ENCODE measurements at regions not wholly inside any gene's neighbourhood (a gene's known extent, or its start where the extent isn't known, plus 50 kb on each side); places are given as distances from the start of the nearest gene placed in this dataset.

DNA sequence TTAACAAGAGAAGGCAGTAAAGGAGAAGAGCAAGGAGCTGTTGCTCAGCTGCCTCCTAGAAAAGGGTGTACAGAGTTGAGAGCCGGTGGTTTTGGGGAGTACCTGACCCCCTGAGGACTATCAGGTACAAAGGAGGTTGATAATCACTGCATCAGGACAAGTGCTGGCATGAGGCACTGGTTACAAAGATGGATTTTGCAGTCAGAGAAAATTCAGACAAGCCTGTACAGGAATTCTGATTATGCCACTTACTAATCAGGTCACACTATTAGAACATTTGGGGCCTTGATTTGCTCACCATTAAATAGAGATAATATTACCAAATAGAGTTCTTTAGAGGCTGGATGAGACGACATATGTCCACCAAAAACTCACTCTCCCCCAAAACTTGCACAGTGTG lies 450.9 kb upstream of the TMPO start:
- H3K79me2 ChIP-seq (ENCODE audit: insufficient read depth, low read length): no peaks in the 10 kb centered on the region
- H3K9ac ChIP-seq (ENCODE audit: low read length): no peak overlapping the region
- no peaks in the 10 kb centered on the region for H3F3A ChIP-seq (ENCODE audit: insufficient read depth)
- no peak overlapping the region for H3K4me2 ChIP-seq (ENCODE audit: low read depth, low read length, poor library complexity, severe bottlenecking)
- H3K27me3 ChIP-seq (ENCODE audit: low read length): no peaks in the 10 kb centered on the region
- no peaks in the 10 kb centered on the region for H4K20me1 ChIP-seq (ENCODE audit: low read depth, low read length)
- no peaks in the 10 kb centered on the region for H3K9me3 ChIP-seq (ENCODE audit: insufficient read depth, low read length)
- H3K9me2 ChIP-seq (replicated peaks; ENCODE audit: insufficient read depth, low read length): no peaks in the 10 kb centered on the region
- no peaks in the 10 kb centered on the region for H3K36me3 ChIP-seq (ENCODE audit: low read length)
- H3K27ac ChIP-seq (ENCODE audit: low read depth, low read length): no peak overlapping the region
- no peak overlapping the region for H2AFZ ChIP-seq (ENCODE audit: low read depth, low read length, severe bottlenecking)
- H3K4me3 ChIP-seq (ENCODE audit: insufficient read depth, low read length, poor library complexity, severe bottlenecking): no peak overlapping the region
- no peak for TF ChIP-seq EZH2phosphoT487 (conservative IDR thresholded peaks at IDR 0.05; ENCODE audit: low read length)

DNA sequence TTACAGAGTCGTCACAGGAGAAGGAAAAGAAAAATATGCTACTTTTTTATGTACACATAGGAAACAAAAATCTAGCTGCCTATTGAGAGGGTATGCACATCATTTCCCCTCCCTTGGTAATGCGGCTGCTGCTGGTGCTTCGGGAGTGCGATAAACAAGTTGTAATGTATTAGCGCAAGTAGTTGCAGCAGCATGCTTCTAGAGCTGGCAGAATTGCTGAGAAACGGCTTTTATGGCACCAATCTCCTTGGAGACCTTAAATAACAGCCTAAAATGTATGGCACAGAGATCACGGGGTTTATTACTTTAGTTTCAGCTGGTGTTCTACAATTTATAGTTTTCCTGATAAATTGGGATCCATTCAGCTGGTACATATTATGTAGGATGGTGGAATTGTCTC lies 447.6 kb upstream of the TMPO start:
- no peaks in the 10 kb centered on the region for H3K9me3 ChIP-seq (ENCODE audit: insufficient read depth, low read length)
- H3K4me2 ChIP-seq (ENCODE audit: low read depth, low read length, poor library complexity, severe bottlenecking): no peak overlapping the region
- no peak overlapping the region for H2AFZ ChIP-seq (ENCODE audit: low read depth, low read length, severe bottlenecking)
- no peak overlapping the region for H3K4me3 ChIP-seq (ENCODE audit: insufficient read depth, low read length, poor library complexity, severe bottlenecking)
- TF ChIP-seq, protein P1, sequence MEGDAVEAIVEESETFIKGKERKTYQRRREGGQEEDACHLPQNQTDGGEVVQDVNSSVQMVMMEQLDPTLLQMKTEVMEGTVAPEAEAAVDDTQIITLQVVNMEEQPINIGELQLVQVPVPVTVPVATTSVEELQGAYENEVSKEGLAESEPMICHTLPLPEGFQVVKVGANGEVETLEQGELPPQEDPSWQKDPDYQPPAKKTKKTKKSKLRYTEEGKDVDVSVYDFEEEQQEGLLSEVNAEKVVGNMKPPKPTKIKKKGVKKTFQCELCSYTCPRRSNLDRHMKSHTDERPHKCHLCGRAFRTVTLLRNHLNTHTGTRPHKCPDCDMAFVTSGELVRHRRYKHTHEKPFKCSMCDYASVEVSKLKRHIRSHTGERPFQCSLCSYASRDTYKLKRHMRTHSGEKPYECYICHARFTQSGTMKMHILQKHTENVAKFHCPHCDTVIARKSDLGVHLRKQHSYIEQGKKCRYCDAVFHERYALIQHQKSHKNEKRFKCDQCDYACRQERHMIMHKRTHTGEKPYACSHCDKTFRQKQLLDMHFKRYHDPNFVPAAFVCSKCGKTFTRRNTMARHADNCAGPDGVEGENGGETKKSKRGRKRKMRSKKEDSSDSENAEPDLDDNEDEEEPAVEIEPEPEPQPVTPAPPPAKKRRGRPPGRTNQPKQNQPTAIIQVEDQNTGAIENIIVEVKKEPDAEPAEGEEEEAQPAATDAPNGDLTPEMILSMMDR (IDR thresholded peaks at IDR 0.05; ENCODE audit: insufficient read depth, low read length, poor library complexity, severe bottlenecking): no peak
- TF ChIP-seq EZH2phosphoT487 (conservative IDR thresholded peaks at IDR 0.05; ENCODE audit: low read length): no peak
- H3K79me2 ChIP-seq (ENCODE audit: insufficient read depth, low read length): no peaks in the 10 kb centered on the region
- H4K20me1 ChIP-seq (ENCODE audit: low read depth, low read length): no peaks in the 10 kb centered on the region
- no peak overlapping the region for H3K9ac ChIP-seq (ENCODE audit: low read length)
- H3K27me3 ChIP-seq (ENCODE audit: low read length): no peaks in the 10 kb centered on the region
- H3F3A ChIP-seq (ENCODE audit: insufficient read depth): no peaks in the 10 kb centered on the region
- no peaks in the 10 kb centered on the region for H3K9me2 ChIP-seq (replicated peaks; ENCODE audit: insufficient read depth, low read length)
- no peak overlapping the region for H3K27ac ChIP-seq (ENCODE audit: low read depth, low read length)
- H3K36me3 ChIP-seq (ENCODE audit: low read length): no peaks in the 10 kb centered on the region

DNA sequence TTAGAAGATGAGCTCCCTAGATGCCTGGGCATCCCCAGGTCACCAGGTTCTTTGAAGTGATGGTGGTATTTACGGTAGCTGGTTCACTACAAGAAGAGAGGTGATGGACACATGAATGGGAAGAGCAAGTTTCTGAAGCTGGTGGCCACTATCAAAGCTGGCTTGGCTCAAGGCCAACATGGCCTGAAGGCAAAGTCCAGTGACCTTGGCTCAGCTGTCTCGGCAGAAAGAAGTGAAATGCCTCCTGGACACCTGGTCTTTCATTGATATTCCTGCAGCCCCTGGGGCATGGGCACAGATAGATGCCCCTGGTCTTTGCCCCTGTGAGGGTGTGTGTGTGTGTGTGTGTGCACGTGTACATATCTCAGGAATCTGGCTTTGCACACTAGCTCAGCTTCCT lies 441.8 kb upstream of the TMPO start:
- Histone ChIP-seq H3K36me3 (ENCODE audit: low read length) (no peaks in the 10 kb centered on the region), H3K27me3 (ENCODE audit: low read length) (no peaks in the 10 kb centered on the region), H3F3A (ENCODE audit: insufficient read depth) (no peaks in the 10 kb centered on the region), H3K4me3 (ENCODE audit: insufficient read depth, low read length, poor library complexity, severe bottlenecking) (no peak overlapping the region), H3K27ac (ENCODE audit: low read depth, low read length) (no peak overlapping the region), H3K9me2 (replicated peaks; ENCODE audit: insufficient read depth, low read length) (no peaks in the 10 kb centered on the region), H4K20me1 (ENCODE audit: low read depth, low read length) (no peaks in the 10 kb centered on the region), H3K9me3 (ENCODE audit: insufficient read depth, low read length) (no peaks in the 10 kb centered on the region), H3K9ac (ENCODE audit: low read length) (no peak overlapping the region), H3K79me2 (ENCODE audit: insufficient read depth, low read length) (no peaks in the 10 kb centered on the region), H3K4me2 (ENCODE audit: low read depth, low read length, poor library complexity, severe bottlenecking) (no peak overlapping the region), H2AFZ (ENCODE audit: low read depth, low read length, severe bottlenecking) (no peak overlapping the region)
- TF ChIP-seq, protein P1 (IDR thresholded peaks at IDR 0.05; ENCODE audit: insufficient read depth, low read length, poor library complexity, severe bottlenecking): no peak
- TF ChIP-seq EZH2phosphoT487 (conservative IDR thresholded peaks at IDR 0.05; ENCODE audit: low read length): no peak

DNA sequence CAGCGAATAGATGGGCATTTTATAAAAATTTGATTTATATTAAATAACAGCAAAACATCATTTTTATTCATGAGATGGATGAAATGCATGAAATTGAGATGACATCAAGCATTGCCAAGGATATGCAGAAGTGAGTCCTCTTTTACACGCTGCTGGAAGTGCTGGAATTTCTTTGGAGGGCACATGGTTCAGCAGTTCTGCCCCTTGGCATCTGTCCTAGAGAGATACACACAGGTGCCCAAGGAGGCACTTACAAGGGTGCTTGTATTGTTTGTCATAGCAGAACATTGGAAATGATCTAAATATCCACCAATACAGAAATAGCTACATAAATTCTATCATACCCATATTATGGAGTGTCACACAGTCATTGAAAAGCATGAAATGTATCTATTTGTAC lies 441.1 kb upstream of the TMPO start:
- no peak overlapping the region for H3K4me2 ChIP-seq (ENCODE audit: low read depth, low read length, poor library complexity, severe bottlenecking)
- H3K36me3 ChIP-seq (ENCODE audit: low read length): no peaks in the 10 kb centered on the region
- H3K9ac ChIP-seq (ENCODE audit: low read length): no peak overlapping the region
- H3F3A ChIP-seq (ENCODE audit: insufficient read depth): no peaks in the 10 kb centered on the region
- H3K27me3 ChIP-seq (ENCODE audit: low read length): no peaks in the 10 kb centered on the region
- TF ChIP-seq EZH2phosphoT487 (conservative IDR thresholded peaks at IDR 0.05; ENCODE audit: low read length): no peak
- TF ChIP-seq, protein P1 (IDR thresholded peaks at IDR 0.05; ENCODE audit: insufficient read depth, low read length, poor library complexity, severe bottlenecking): no peak
- no peak overlapping the region for H3K4me3 ChIP-seq (ENCODE audit: insufficient read depth, low read length, poor library complexity, severe bottlenecking)
- no peaks in the 10 kb centered on the region for H3K9me3 ChIP-seq (ENCODE audit: insufficient read depth, low read length)
- H2AFZ ChIP-seq (ENCODE audit: low read depth, low read length, severe bottlenecking): no peak overlapping the region
- H3K27ac ChIP-seq (ENCODE audit: low read depth, low read length): no peak overlapping the region
- no peaks in the 10 kb centered on the region for H4K20me1 ChIP-seq (ENCODE audit: low read depth, low read length)
- H3K9me2 ChIP-seq (replicated peaks; ENCODE audit: insufficient read depth, low read length): no peaks in the 10 kb centered on the region
- H3K79me2 ChIP-seq (ENCODE audit: insufficient read depth, low read length): no peaks in the 10 kb centered on the region
